K562 (cell line): ENCODE measurements at regions not wholly inside any gene's neighbourhood (a gene's known extent, or its start where the extent isn't known, plus 50 kb on each side); places are given as distances from the start of the nearest gene placed in this dataset.

ENCODE experiments used
- ATAC-seq: fragments of 200-7000 bp; cut with Tn5 transposase; 3 replicates; pipeline ENCODE4 v1.9.1; 2020; ENCODE audit warnings: moderate library complexity
- BruUV-seq: library from RNA; stranded (reverse); fragments of 400-500 nt; replicated peaks from 2 replicates; lab custom pipeline; 2021; lab: Mats Ljungman, UMichigan
- CTCF ChIA-PET: fragments of 300-600 bp; formaldehyde crosslinking; extraction: SDS; loops from one replicate; lab custom pipeline; 2021; ENCODE audit warnings: low intra/inter-chr PET ratio; lab: Yijun Ruan, JAX
- POLR2A ChIA-PET: fragments of 300-600, 350-650 bp; sonication (Branson Sonifier 250); formaldehyde crosslinking; extraction: SDS; loops from one replicate; lab custom pipeline; 2021; ENCODE audit warnings: antibody characterized with exemption, inconsistent platforms; lab: Yijun Ruan, JAX
- DNase-seq, 4 experiments: peaks; one replicate each; pipeline versions ENCODE4 v3.0.0 to v3.0.0-alpha.2; 2011 to 2018; ENCODE audit warnings: low spot score in 3 of 4, mixed read lengths in 3 of 4; ENCODE audit errors: extremely low read depth in 1 of 4
- FAIRE-seq: peaks from 2 replicates; lab custom pipeline; 2011; peaks lifted over from hg19 to GRCh38; lab: Jason Lieb, UNC
- H2AFZ ChIP-seq: 2 replicates; pipeline ENCODE4 v1.6.0; 2011; ENCODE audit warnings: low read depth, low read length, control low read depth, inconsistent platforms
- H3K27ac ChIP-seq: fragments of 200-600 bp; 3 replicates; pipeline ENCODE4 v1.8.0; 2011; ENCODE audit warnings: low read depth, mild to moderate bottlenecking, control low read depth, inconsistent platforms, low read length, moderate library complexity, mixed read lengths; ENCODE audit errors: extremely low read depth
- H3K27me3 ChIP-seq, 2 experiments: fragments of 300-600 bp in 1 of 2; 2 replicates in 1 of 2; 3 replicates in 1 of 2; pipeline versions ENCODE4 v1.6.0 to v1.8.0; 2011; ENCODE audit warnings: inconsistent platforms in 2 of 2, low read length in 2 of 2, mild to moderate bottlenecking in 1 of 2, mixed read lengths in 1 of 2, moderate library complexity in 1 of 2; ENCODE audit not compliant: control insufficient read depth in 2 of 2, insufficient read depth in 2 of 2
- H3K36me3 ChIP-seq: fragments of 300-600 bp; 3 replicates; pipeline ENCODE4 v1.8.0; 2011; ENCODE audit warnings: mild to moderate bottlenecking, low read length, inconsistent platforms; ENCODE audit not compliant: control insufficient read depth, insufficient read depth
- H3K4me1 ChIP-seq, 2 experiments: fragments of 200-600 bp in 1 of 2; replicated peaks in 1 of 2; 2 replicates in 1 of 2; 3 replicates in 1 of 2; pipeline versions ENCODE4 v1.5.1 to v1.8.0; 2011; ENCODE audit warnings: inconsistent platforms in 2 of 2, low read length in 2 of 2, mild to moderate bottlenecking in 1 of 2, mixed read lengths in 1 of 2, moderate library complexity in 1 of 2; ENCODE audit not compliant: control insufficient read depth in 2 of 2, insufficient read depth in 2 of 2
- H3K4me2 ChIP-seq: 2 replicates; pipeline ENCODE4 v1.6.1; 2011; ENCODE audit warnings: low read length, control low read depth, inconsistent platforms, mixed read lengths; ENCODE audit not compliant: insufficient read depth
- H3K4me3 ChIP-seq: fragments of 200-600 bp; sonication (generic), shearing (Covaris generic); 2 replicates; pipeline ENCODE4 v1.5.1; 2016; ENCODE audit warnings: control low read depth, inconsistent platforms
- H3K79me2 ChIP-seq: fragments of 200-600 bp; 3 replicates; pipeline ENCODE4 v1.8.0; 2011; ENCODE audit warnings: low read length, inconsistent platforms; ENCODE audit not compliant: control insufficient read depth, insufficient read depth
- H3K9ac ChIP-seq, 2 experiments: 2 replicates each; pipeline versions ENCODE4 v1.6.0 to v1.6.1; 2011; ENCODE audit warnings: low read depth in 2 of 2, low read length in 2 of 2, control low read depth in 1 of 2, inconsistent platforms in 1 of 2, mild to moderate bottlenecking in 1 of 2, mixed read lengths in 1 of 2; ENCODE audit not compliant: insufficient read depth in 1 of 2
- H3K9me1 ChIP-seq: one replicate; pipeline ENCODE4 v1.6.0; 2011; ENCODE audit warnings: inconsistent platforms, mild to moderate bottlenecking, low read length, moderate library complexity; ENCODE audit not compliant: control insufficient read depth, insufficient read depth
- H3K9me3 ChIP-seq: replicated peaks from 2 replicates; pipeline ENCODE4 v1.5.1; 2011; ENCODE audit warnings: low read depth, low read length, inconsistent platforms; ENCODE audit not compliant: control insufficient read depth, insufficient read depth
- H4K20me1 ChIP-seq: replicated peaks from 2 replicates; pipeline ENCODE4 v1.6.1; 2011; ENCODE audit warnings: low read length, inconsistent platforms, mixed read lengths; ENCODE audit not compliant: control insufficient read depth, insufficient read depth
- ARID3B ChIP-seq: fragments of 250-450 bp; sonication (Bioruptor Pico); IDR thresholded peaks from 2 replicates; pipeline ENCODE4 v1.4.0; 2020; ENCODE audit warnings: borderline replicate concordance
- ATF2 ChIP-seq: sonication (generic); formaldehyde crosslinking; IDR thresholded peaks from 2 replicates; pipeline ENCODE4 v1.8.1; 2022; ENCODE audit warnings: missing genetic modification reagents
- CEBPB ChIP-seq: fragments of 450-650 bp; IDR thresholded peaks from 2 replicates; pipeline ENCODE4 v1.6.1; 2016; ENCODE audit warnings: missing genetic modification characterization, missing compliant biosample characterization
- FOXP4 ChIP-seq: sonication (generic); formaldehyde crosslinking; IDR thresholded peaks from 2 replicates; pipeline ENCODE4 v1.8.0; 2022; ENCODE audit warnings: mild to moderate bottlenecking, missing genetic modification reagents, borderline replicate concordance
- IFI16 ChIP-seq: fragments of 250-450 bp; sonication (Bioruptor Pico); IDR thresholded peaks from 2 replicates; pipeline ENCODE4 v2.1.2; 2022; ENCODE audit warnings: mild to moderate bottlenecking, inconsistent platforms
- MAFG ChIP-seq: fragments of 450-650 bp; conservative IDR thresholded peaks from 2 replicates; pipeline ENCODE4 v1.6.1; 2016; ENCODE audit warnings: missing genetic modification characterization, missing compliant biosample characterization
- RERE ChIP-seq: sonication (generic); formaldehyde crosslinking; IDR thresholded peaks from 2 replicates; pipeline ENCODE4 v1.8.0; 2023; ENCODE audit warnings: missing genetic modification reagents, mild to moderate bottlenecking, borderline replicate concordance
- SMARCA4 ChIP-seq: fragments of 450-650 bp; IDR thresholded peaks from 2 replicates; pipeline ENCODE4 v1.6.1; 2016
- TCF15 ChIP-seq: fragments of 250-450 bp; sonication (Bioruptor Pico); IDR thresholded peaks from 2 replicates; pipeline ENCODE4 v1.8.0; 2022; ENCODE audit warnings: moderate library complexity, mild to moderate bottlenecking, inconsistent platforms
- TSC22D4 ChIP-seq: fragments of 450-650 bp; IDR thresholded peaks from 2 replicates; pipeline ENCODE4 v1.6.1; 2016; ENCODE audit warnings: missing genetic modification characterization, missing biosample characterization, control low read depth
- ZNF274 ChIP-seq: IDR thresholded peaks from 2 replicates; pipeline ENCODE4 v1.6.1; 2011; ENCODE audit warnings: low read depth, mild to moderate bottlenecking, low read length, moderate library complexity, borderline replicate concordance
- in situ Hi-C: fragments of 300-500 bp; cut with MboI; formaldehyde crosslinking; loops from 4 replicates; pipeline ENCODE4 v1.15.0; 2018; ENCODE audit warnings: inconsistent platforms, mixed read lengths
- intact Hi-C: fragments of 100-400 bp; cut with micrococcal nuclease; formaldehyde crosslinking; loops from 2 replicates; pipeline ENCODE4 v1.14.2; 2022

- TF ChIP-seq ZNF274 (no peak), TSC22D4 (no peak)
- TF ChIP-seq, all 486 proteins: peak for 0
These were observed 68.5 kb upstream of the NUDT6 start (continued) for GRCh38 chr4:122990891-122991290.

- no peak for FAIRE-seq
- no peaks in the 10 kb centered on the region for H3K27me3 ChIP-seq
- H3K79me2 ChIP-seq: peaks cover 8% of the 10 kb centered on the region; the same call in 2 of the 3 replicates
- H3K9ac ChIP-seq: no peak overlapping the region
- no peak overlapping the region for H3K27ac ChIP-seq
- in situ Hi-C loops (no loop called here), intact Hi-C loops (no loop called here)
- POLR2A ChIA-PET: no interaction called here
- H3K4me2 ChIP-seq: no peak overlapping the region
- BruUV-seq: no TSS peak
- no peak for DNase-seq
- no peaks in the 10 kb centered on the region for H3K9me1 ChIP-seq
- H4K20me1 ChIP-seq: no peaks in the 10 kb centered on the region
- peaks cover 19% of the 10 kb centered on the region; the same call in 2 of the 3 replicates for H3K36me3 ChIP-seq
- no peaks in the 10 kb centered on the region for H3K9me3 ChIP-seq
- H3K4me3 ChIP-seq: no peak overlapping the region
- CTCF ChIA-PET: no interaction called here
- no peaks in the 10 kb centered on the region for H3K4me1 ChIP-seq
- H2AFZ ChIP-seq: no peak overlapping the region
- ATAC-seq: no peak
- TF ChIP-seq MAFG (tag) (no peak), FOXP4 (no peak), TCF15 (CRISPR knock-in tag) (no peak), CEBPB (tag) (no peak), RERE (CRISPR knock-in tag) (no peak), ARID3B (no peak), ATF2 (CRISPR knock-in tag) (no peak), IFI16 (CRISPR knock-in tag) (no peak), SMARCA4 (no peak)
These were observed 69.7 kb upstream of the NUDT6 start for GRCh38 chr4:122992057-122992456.
